Smooth muscle cell (in vitro differentiated cells): ENCODE measurements at regions not wholly inside any gene's neighbourhood (a gene's known extent, or its start where the extent isn't known, plus 50 kb on each side); places are given as distances from the start of the nearest gene placed in this dataset.

Source experiments
- DNase-seq: peaks from one replicate; lab custom pipeline; 2025; ENCODE audit not compliant: unreplicated experiment; lab: John Stamatoyannopoulos, UW
- H2AFZ ChIP-seq: fragments of 200-600 bp; sonication (generic); 2 replicates; pipeline ENCODE4 v1.6.0; 2016; ENCODE audit warnings: antibody characterized with exemption, low read depth, mild to moderate bottlenecking
- H3F3A ChIP-seq: fragments of 200-600 bp; sonication (generic); 2 replicates; pipeline ENCODE4 v1.6.0; 2017; ENCODE audit warnings: antibody characterized with exemption, low read depth
- H3K27ac ChIP-seq: fragments of 200-600 bp; sonication (generic); 2 replicates; pipeline ENCODE4 v1.5.1; 2016; ENCODE audit warnings: low read depth, mild to moderate bottlenecking
- H3K27me3 ChIP-seq: fragments of 200-600 bp; sonication (generic); 2 replicates; pipeline ENCODE4 v1.6.1; 2016; ENCODE audit warnings: low read depth, mild to moderate bottlenecking
- H3K36me3 ChIP-seq: fragments of 200-600 bp; sonication (generic); 2 replicates; pipeline ENCODE4 v1.5.1; 2016; ENCODE audit warnings: low read depth
- H3K4me1 ChIP-seq: fragments of 200-600 bp; sonication (generic); 2 replicates; pipeline ENCODE4 v1.5.1; 2016; ENCODE audit warnings: low read depth
- H3K4me2 ChIP-seq: fragments of 200-600 bp; sonication (generic); 2 replicates; pipeline ENCODE4 v1.6.0; 2016; ENCODE audit warnings: mild to moderate bottlenecking
- H3K4me3 ChIP-seq: fragments of 200-600 bp; sonication (generic); 2 replicates; pipeline ENCODE4 v1.5.1; 2016; ENCODE audit warnings: mild to moderate bottlenecking
- H3K79me2 ChIP-seq: fragments of 200-600 bp; sonication (generic); 2 replicates; pipeline ENCODE4 v1.6.0; 2016; ENCODE audit warnings: low read depth, mild to moderate bottlenecking
- H3K9ac ChIP-seq: fragments of 200-600 bp; sonication (generic); 2 replicates; pipeline ENCODE4 v1.6.0; 2016; ENCODE audit warnings: low read depth
- H3K9me3 ChIP-seq: fragments of 200-600 bp; sonication (generic); replicated peaks from 2 replicates; pipeline ENCODE4 v1.5.1; 2016; ENCODE audit warnings: low read depth
- H4K20me1 ChIP-seq: fragments of 200-600 bp; sonication (generic); 2 replicates; pipeline ENCODE4 v1.6.0; 2016; ENCODE audit warnings: low read depth
- WGBS: methylation state at CpG from one replicate; pipeline ENCODE4 v1.1.7; 2016; ENCODE audit warnings: low lambda C conversion rate; 5-methylcytosine and 5-hydroxymethylcytosine counted together
- TF ChIP-seq, protein P1 (sequence below): fragments of 200-600 bp; sonication (generic); IDR thresholded peaks from 2 replicates; pipeline ENCODE4 v1.5.1; 2017; ENCODE audit warnings: borderline replicate concordance, mild to moderate bottlenecking, antibody characterized with exemption; ENCODE audit not compliant: insufficient read depth, poor library complexity, severe bottlenecking

DNA sequence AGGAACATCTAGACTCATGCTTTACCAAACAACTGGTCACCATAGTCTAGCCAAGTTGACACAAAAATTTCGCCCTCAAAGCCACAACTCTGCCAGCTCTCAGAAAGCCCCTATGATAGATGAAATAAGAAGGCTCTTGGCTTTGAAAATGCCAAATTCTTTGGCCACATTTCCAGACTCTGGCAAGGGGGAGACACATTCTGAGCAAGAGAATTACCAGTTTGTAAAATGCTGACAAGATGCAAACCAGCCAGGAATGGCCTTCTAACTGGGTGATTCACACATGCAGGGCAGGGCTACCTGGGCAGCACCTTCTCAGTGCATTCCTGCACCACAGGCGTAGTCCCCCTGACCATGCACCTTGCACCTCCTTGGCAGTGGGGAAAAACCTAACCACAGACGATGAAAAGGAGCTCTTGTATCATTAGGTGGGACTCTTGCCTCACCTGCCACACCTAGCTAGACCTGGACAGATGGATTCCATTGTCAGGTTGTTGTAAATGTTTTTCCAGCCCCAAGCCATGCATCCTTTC, 77.4 kb upstream of the CPEB2 start:
- Histone ChIP-seq H3K27me3 (no peaks in the 10 kb centered on the region), H3K36me3 (no peaks in the 10 kb centered on the region), H3K4me2 (no peak overlapping the region), H2AFZ (no peak overlapping the region), H3K4me1 (peaks cover 3% of the 10 kb centered on the region), H3K9ac (no peak overlapping the region), H3K79me2 (no peaks in the 10 kb centered on the region), H4K20me1 (no peaks in the 10 kb centered on the region), H3K27ac (peak overlapping the region; percentile 52), H3K4me3 (no peak overlapping the region), H3K9me3 (no peaks in the 10 kb centered on the region), H3F3A (no peaks in the 10 kb centered on the region)
- 90% methylated on average over 3 of the region's 3 CpGs for WGBS
- TF ChIP-seq, protein P1, sequence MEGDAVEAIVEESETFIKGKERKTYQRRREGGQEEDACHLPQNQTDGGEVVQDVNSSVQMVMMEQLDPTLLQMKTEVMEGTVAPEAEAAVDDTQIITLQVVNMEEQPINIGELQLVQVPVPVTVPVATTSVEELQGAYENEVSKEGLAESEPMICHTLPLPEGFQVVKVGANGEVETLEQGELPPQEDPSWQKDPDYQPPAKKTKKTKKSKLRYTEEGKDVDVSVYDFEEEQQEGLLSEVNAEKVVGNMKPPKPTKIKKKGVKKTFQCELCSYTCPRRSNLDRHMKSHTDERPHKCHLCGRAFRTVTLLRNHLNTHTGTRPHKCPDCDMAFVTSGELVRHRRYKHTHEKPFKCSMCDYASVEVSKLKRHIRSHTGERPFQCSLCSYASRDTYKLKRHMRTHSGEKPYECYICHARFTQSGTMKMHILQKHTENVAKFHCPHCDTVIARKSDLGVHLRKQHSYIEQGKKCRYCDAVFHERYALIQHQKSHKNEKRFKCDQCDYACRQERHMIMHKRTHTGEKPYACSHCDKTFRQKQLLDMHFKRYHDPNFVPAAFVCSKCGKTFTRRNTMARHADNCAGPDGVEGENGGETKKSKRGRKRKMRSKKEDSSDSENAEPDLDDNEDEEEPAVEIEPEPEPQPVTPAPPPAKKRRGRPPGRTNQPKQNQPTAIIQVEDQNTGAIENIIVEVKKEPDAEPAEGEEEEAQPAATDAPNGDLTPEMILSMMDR: no peak
- DNase-seq: no peak

DNA sequence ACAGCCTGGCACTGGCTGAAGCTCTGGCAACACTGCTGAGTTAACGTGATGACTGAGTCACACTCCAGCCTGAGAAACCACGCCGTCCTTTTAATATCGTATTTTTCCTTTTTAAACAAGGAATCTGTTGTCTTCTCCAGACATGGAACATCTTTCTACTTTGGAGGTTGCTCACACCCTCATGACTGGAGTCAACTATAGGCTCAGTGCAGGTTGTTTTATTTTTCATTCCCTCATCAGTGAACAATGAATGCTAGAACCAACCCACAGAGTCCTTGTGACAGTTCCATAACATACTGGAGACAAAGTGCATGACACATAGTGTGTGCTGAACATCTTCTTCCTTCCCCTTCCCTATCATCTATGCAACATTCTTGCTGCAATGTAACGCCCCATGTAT, 76.8 kb upstream of the CPEB2 start:
- Histone ChIP-seq H3K79me2 (no peaks in the 10 kb centered on the region), H2AFZ (no peak overlapping the region), H3F3A (no peaks in the 10 kb centered on the region), H3K27me3 (no peaks in the 10 kb centered on the region), H3K4me2 (no peak overlapping the region), H3K4me3 (no peak overlapping the region), H4K20me1 (no peaks in the 10 kb centered on the region), H3K27ac (no peak overlapping the region), H3K36me3 (no peaks in the 10 kb centered on the region), H3K9me3 (no peaks in the 10 kb centered on the region), H3K4me1 (peaks cover 3% of the 10 kb centered on the region), H3K9ac (no peak overlapping the region)
- TF ChIP-seq, protein P1: no peak
- DNase-seq: no peak
- 99% methylated on average over 5 of the region's 5 CpGs for WGBS

DNA sequence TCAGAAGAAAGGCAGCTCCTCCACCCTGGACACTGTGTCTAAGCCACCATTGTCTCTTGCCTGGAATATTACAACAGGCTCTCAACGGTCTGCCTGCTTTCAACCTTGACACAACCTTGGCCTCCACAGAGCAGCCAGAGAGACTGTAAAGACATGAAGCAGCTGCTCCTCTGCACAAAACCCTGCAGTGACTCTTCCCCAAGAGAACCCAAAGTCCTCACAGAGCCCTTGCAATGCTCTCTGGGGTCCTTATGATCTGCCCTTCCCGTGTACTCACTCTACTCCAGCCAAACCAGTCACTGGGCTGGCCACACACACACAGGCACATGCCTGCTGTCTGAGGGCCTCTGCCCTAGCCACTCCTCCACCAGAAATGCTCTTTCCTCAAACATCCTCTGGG, 75.9 kb upstream of the CPEB2 start:
- Histone ChIP-seq H3K4me3 (no peak overlapping the region), H3F3A (no peaks in the 10 kb centered on the region), H4K20me1 (no peaks in the 10 kb centered on the region), H2AFZ (no peak overlapping the region), H3K4me2 (no peak overlapping the region), H3K9me3 (no peaks in the 10 kb centered on the region), H3K27ac (no peak overlapping the region), H3K36me3 (no peaks in the 10 kb centered on the region), H3K79me2 (no peaks in the 10 kb centered on the region), H3K9ac (no peak overlapping the region), H3K4me1 (peaks cover 3% of the 10 kb centered on the region), H3K27me3 (no peaks in the 10 kb centered on the region)
- no peak for DNase-seq
- TF ChIP-seq, protein P1: no peak
- 80% methylated on average over 2 of the region's 2 CpGs for WGBS

DNA sequence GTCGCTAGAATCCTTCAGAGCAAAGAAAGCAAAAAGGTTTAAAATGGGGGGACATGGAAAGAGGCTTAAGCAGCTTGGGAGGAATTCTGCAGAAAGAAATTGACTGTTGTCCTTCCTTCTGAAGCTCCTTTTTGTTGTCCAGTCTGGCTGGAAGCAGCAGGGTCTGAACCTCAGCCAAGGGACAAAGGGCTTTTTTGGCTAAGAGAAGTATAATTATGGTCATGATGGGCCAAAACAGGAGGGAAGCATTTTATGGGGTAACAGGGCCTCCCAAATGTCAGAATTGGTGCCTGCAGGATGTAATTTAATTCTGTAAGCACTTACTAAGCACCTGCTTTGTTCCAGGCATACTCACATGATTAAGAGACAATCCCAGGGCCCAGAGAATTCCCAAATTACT, 74.2 kb upstream of the CPEB2 start:
- Histone ChIP-seq H3K27me3 (no peaks in the 10 kb centered on the region), H3K27ac (no peak overlapping the region), H4K20me1 (no peaks in the 10 kb centered on the region), H3K4me3 (no peak overlapping the region), H3K79me2 (no peaks in the 10 kb centered on the region), H3K9ac (no peak overlapping the region), H3K9me3 (no peaks in the 10 kb centered on the region), H3K4me1 (peaks cover 3% of the 10 kb centered on the region), H3F3A (no peaks in the 10 kb centered on the region), H3K4me2 (no peak overlapping the region), H3K36me3 (no peaks in the 10 kb centered on the region), H2AFZ (no peak overlapping the region)
- TF ChIP-seq, protein P1: no peak
- 84% methylated on average over 1 of the region's 1 CpG for WGBS
- no peak for DNase-seq
